ENCODE measurements at regions not wholly inside any gene's neighbourhood (a gene's known extent, or its start where the extent isn't known, plus 50 kb on each side); places are given as distances from the start of the nearest gene placed in this dataset.

DNA sequence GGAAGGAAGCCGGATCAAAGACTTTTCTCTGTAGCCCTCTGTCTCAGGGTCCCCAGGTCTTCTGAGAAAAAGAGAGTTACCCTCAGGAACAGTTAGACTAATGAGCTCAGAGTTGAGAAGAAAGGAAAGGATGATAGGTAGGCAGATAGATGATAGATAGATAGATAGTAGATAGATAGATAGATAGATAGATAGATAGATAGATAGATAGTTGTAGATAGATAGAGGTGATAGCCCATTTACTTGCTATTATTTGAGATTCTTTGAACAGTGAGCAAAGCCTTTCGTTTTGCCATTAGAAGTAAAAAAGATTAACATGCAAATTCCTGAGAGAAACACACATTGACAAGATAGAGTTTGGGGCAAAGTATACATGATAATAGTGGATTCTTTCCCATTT, 86.9 kb upstream of the KIT start:
- ATAC-seq (ENCODE audit: low read depth) (no peak), DNase-seq (no peak)
- no CpG with 5 or more reads among the region's 2 CpGs for WGBS (ENCODE audit: insufficient coverage)
- H3K79me2 ChIP-seq (ENCODE audit: control insufficient read depth, insufficient read depth, low read length) = no peaks in the 10 kb centered on the region
- Mint-ChIP-seq H3K4me1 (no peaks in the 10 kb centered on the region), H3K27ac (no peak overlapping the region), H3K9me3 (ENCODE audit: insufficient read depth) (no peaks in the 10 kb centered on the region), H3K27me3 (no peaks in the 10 kb centered on the region), H3K4me3 (no peak overlapping the region)
- H4K20me1 ChIP-seq (ENCODE audit: control insufficient read depth, insufficient read depth, low read length, poor library complexity, severe bottlenecking) = no peaks in the 10 kb centered on the region
- TF ChIP-seq, protein P1, sequence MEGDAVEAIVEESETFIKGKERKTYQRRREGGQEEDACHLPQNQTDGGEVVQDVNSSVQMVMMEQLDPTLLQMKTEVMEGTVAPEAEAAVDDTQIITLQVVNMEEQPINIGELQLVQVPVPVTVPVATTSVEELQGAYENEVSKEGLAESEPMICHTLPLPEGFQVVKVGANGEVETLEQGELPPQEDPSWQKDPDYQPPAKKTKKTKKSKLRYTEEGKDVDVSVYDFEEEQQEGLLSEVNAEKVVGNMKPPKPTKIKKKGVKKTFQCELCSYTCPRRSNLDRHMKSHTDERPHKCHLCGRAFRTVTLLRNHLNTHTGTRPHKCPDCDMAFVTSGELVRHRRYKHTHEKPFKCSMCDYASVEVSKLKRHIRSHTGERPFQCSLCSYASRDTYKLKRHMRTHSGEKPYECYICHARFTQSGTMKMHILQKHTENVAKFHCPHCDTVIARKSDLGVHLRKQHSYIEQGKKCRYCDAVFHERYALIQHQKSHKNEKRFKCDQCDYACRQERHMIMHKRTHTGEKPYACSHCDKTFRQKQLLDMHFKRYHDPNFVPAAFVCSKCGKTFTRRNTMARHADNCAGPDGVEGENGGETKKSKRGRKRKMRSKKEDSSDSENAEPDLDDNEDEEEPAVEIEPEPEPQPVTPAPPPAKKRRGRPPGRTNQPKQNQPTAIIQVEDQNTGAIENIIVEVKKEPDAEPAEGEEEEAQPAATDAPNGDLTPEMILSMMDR (IDR thresholded peaks at IDR 0.05) = no peak
- no peak for TF ChIP-seq EZH2 (IDR thresholded peaks at IDR 0.05; ENCODE audit: borderline replicate concordance, insufficient read depth, low read depth, low read length, poor library complexity, severe bottlenecking)
- H3K9ac ChIP-seq (ENCODE audit: low read length) = no peak overlapping the region
- H3K27ac ChIP-seq (ENCODE audit: low read length in 2 of 2) = no peak overlapping the region
- ChIA-PET POLR2A (no interaction called here), CTCF (no interaction called here)
- no peaks in the 10 kb centered on the region for H3K4me1 ChIP-seq (ENCODE audit: control insufficient read depth in 2 of 2, insufficient read depth in 2 of 2, low read length in 2 of 2)
- no peaks in the 10 kb centered on the region for H3K27me3 ChIP-seq (replicated peaks in 1 of 4; ENCODE audit: control extremely low read depth in 1 of 4, control insufficient read depth in 3 of 4, insufficient read depth in 4 of 4, low read length in 3 of 4)
- no peak overlapping the region for H2AFZ ChIP-seq (ENCODE audit: insufficient read depth, low read depth, low read length, poor library complexity, severe bottlenecking)
- no peaks in the 10 kb centered on the region for H3K9me3 ChIP-seq (ENCODE audit: control extremely low read depth in 1 of 3, control insufficient read depth in 2 of 3, insufficient read depth in 1 of 3, low read length in 2 of 3)
- no peak overlapping the region for H3K4me2 ChIP-seq (replicated peaks; ENCODE audit: low read depth, low read length, poor library complexity, severe bottlenecking)
- intact Hi-C loops (cut with micrococcal nuclease) = no loop called here
- H3K36me3 ChIP-seq (replicated peaks in 1 of 2; ENCODE audit: control extremely low read depth in 1 of 2, control insufficient read depth in 1 of 2, extremely low read depth in 1 of 2, insufficient read depth in 2 of 2, low read length in 1 of 2) = no peaks in the 10 kb centered on the region
- H3K4me3 ChIP-seq (ENCODE audit: control extremely low read depth in 1 of 5, extremely low read depth in 1 of 5, insufficient read depth in 1 of 5, low read depth in 2 of 5, low read length in 4 of 5) = no peak overlapping the region

DNA sequence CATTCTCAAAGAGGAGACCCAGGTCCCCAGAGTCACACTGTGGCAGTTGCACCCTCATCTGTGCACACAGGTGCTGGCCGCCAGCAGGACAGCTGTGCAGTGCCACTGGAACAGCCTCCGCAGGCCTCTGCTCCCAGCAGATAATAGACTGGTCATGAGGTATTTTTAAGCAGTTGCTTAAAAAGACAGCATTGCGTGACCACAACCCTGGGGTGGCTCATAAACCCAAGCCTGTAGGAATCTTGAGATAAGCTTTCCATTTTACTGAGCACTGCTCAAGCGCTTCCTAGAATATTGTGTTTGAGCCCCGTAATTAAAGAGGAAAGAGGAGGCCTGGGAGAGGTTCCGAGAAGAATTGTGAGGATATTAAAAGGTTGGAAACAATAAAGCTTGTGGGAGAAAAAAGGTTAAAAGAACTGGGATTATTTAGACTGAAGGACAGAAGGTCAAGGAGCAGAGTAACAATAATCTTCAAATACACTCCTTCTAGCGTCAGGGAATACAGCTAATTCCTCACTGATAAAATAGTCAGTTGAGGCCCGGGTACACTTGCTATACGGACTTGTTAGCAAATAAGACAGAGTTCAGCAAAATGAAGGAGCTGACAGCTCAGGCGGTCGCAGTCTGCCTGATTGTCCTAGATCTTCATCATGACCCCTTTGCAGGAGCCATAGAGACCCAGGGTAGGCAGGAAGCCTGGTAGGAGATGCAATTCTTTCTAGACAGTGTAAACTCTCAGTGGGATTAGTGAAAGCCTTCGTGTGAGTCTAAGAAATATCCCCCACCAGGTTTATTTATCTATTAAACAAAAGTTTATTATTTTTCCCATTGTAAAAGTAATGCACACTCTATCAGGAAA, 86.2 kb upstream of the KIT start:
- no peak overlapping the region for H3K27ac Mint-ChIP-seq
- no peaks in the 10 kb centered on the region for H3K27me3 Mint-ChIP-seq
- H3K9ac ChIP-seq (ENCODE audit: low read length) = no peak overlapping the region
- H3K36me3 ChIP-seq (replicated peaks in 1 of 2; ENCODE audit: control extremely low read depth in 1 of 2, control insufficient read depth in 1 of 2, extremely low read depth in 1 of 2, insufficient read depth in 2 of 2, low read length in 1 of 2) = no peaks in the 10 kb centered on the region
- H3K79me2 ChIP-seq (ENCODE audit: control insufficient read depth, insufficient read depth, low read length) = no peaks in the 10 kb centered on the region
- DNase-seq (no peak), ATAC-seq (ENCODE audit: low read depth) (no peak)
- intact Hi-C loops (cut with micrococcal nuclease) = no loop called here
- no peak for TF ChIP-seq EZH2 (IDR thresholded peaks at IDR 0.05; ENCODE audit: borderline replicate concordance, insufficient read depth, low read depth, low read length, poor library complexity, severe bottlenecking)
- TF ChIP-seq, protein P1 (IDR thresholded peaks at IDR 0.05) = no peak
- no peak overlapping the region for H3K27ac ChIP-seq (ENCODE audit: low read length in 2 of 2)
- no peak overlapping the region for H3K4me3 ChIP-seq (ENCODE audit: control extremely low read depth in 1 of 5, extremely low read depth in 1 of 5, insufficient read depth in 1 of 5, low read depth in 2 of 5, low read length in 4 of 5)
- no peak overlapping the region for H2AFZ ChIP-seq (ENCODE audit: insufficient read depth, low read depth, low read length, poor library complexity, severe bottlenecking)
- POLR2A ChIA-PET = no interaction called here
- H3K4me1 ChIP-seq (ENCODE audit: control insufficient read depth in 2 of 2, insufficient read depth in 2 of 2, low read length in 2 of 2) = no peaks in the 10 kb centered on the region
- no peak overlapping the region for H3K4me3 Mint-ChIP-seq
- no peak overlapping the region for H3K4me2 ChIP-seq (replicated peaks; ENCODE audit: low read depth, low read length, poor library complexity, severe bottlenecking)
- no peaks in the 10 kb centered on the region for H3K27me3 ChIP-seq (replicated peaks in 1 of 4; ENCODE audit: control extremely low read depth in 1 of 4, control insufficient read depth in 3 of 4, insufficient read depth in 4 of 4, low read length in 3 of 4)
- no peaks in the 10 kb centered on the region for H3K4me1 Mint-ChIP-seq
- CTCF ChIA-PET = no interaction called here
- no peaks in the 10 kb centered on the region for H4K20me1 ChIP-seq (ENCODE audit: control insufficient read depth, insufficient read depth, low read length, poor library complexity, severe bottlenecking)
- WGBS (ENCODE audit: insufficient coverage) = 65% methylated on average over 9 of the region's 12 CpGs
- H3K9me3 Mint-ChIP-seq (ENCODE audit: insufficient read depth) = no peaks in the 10 kb centered on the region
- H3K9me3 ChIP-seq (ENCODE audit: control extremely low read depth in 1 of 3, control insufficient read depth in 2 of 3, insufficient read depth in 1 of 3, low read length in 2 of 3) = no peaks in the 10 kb centered on the region

Measured in B cell (primary cell).